Activated T-helper 2 cell treated with anti-CD3 and anti-CD28 coated beads, Interferon-gamma antibody, Interleukin-2, Interleukin-4, amounts not matched to agents 10 μg/mL and 5 μg/mL and 100 μg/mL, durations not matched to agents 14 hours and 24 hours and 36 hours (primary cell): ENCODE measurements at regions not wholly inside any gene's neighbourhood (a gene's known extent, or its start where the extent isn't known, plus 50 kb on each side); places are given as distances from the start of the nearest gene placed in this dataset.
"Not testable (repeated sequence)": the region's sequence is repeated elsewhere in the genome, so short reads cannot be mapped to it uniquely, and the experiment has no call there.

Experiments
- DNase-seq: peaks from one replicate; pipeline ENCODE4 v3.0.0; 2021; ENCODE audit warnings: low spot score
- H3K27ac Mint-ChIP-seq: one replicate; pipeline ENCODE4 v1.8.0; 2021; ENCODE audit warnings: mixed read lengths
- H3K27me3 Mint-ChIP-seq: one replicate; pipeline ENCODE4 v1.8.0; 2021; ENCODE audit warnings: low read depth, mixed read lengths
- H3K36me3 Mint-ChIP-seq: one replicate; pipeline ENCODE4 v1.8.0; 2021; ENCODE audit warnings: low read depth, mixed read lengths
- H3K4me1 Mint-ChIP-seq: one replicate; pipeline ENCODE4 v1.8.0; 2021; ENCODE audit warnings: low read depth, mixed read lengths
- H3K4me3 Mint-ChIP-seq: one replicate; pipeline ENCODE4 v1.8.0; 2021; ENCODE audit warnings: low read depth, mild to moderate bottlenecking, moderate library complexity, mixed read lengths
- H3K9me3 Mint-ChIP-seq: one replicate; pipeline ENCODE4 v1.8.0; 2021; ENCODE audit warnings: mixed read lengths
- intact Hi-C: fragments of 100-400 bp; cut with micrococcal nuclease; formaldehyde crosslinking; loops from one replicate; pipeline ENCODE4 v1.15.1; 2023

GRCh38 chr14:86779416-86779815 is 1213.6 kb downstream of the GALC start:
- intact Hi-C loops = no loop called here
- peaks cover 23% of the 10 kb centered on the region for H3K9me3 Mint-ChIP-seq
- H3K27me3 Mint-ChIP-seq = no peaks in the 10 kb centered on the region
- no peak for DNase-seq
- H3K27ac Mint-ChIP-seq = no peak overlapping the region
- no peaks in the 10 kb centered on the region for H3K4me1 Mint-ChIP-seq
- H3K4me3 Mint-ChIP-seq = no peak overlapping the region
- no peaks in the 10 kb centered on the region for H3K36me3 Mint-ChIP-seq

- no peaks in the 10 kb centered on the region for H3K36me3 Mint-ChIP-seq
- no peak overlapping the region for H3K4me3 Mint-ChIP-seq
- DNase-seq = no peak
- no peaks in the 10 kb centered on the region for H3K4me1 Mint-ChIP-seq
- intact Hi-C loops = no loop called here
- no peaks in the 10 kb centered on the region for H3K27me3 Mint-ChIP-seq
- no peak overlapping the region for H3K27ac Mint-ChIP-seq
- peaks cover 29% of the 10 kb centered on the region for H3K9me3 Mint-ChIP-seq
Observed at GRCh38 chr14:86777963-86778602, 1214.9 kb downstream of the GALC start.

- H3K36me3 Mint-ChIP-seq, H3K4me3 Mint-ChIP-seq, H3K27me3 Mint-ChIP-seq, H3K4me1 Mint-ChIP-seq, DNase-seq, intact Hi-C loops, H3K27ac Mint-ChIP-seq: not testable (repeated sequence)
- peaks cover 29% of the 10 kb centered on the region for H3K9me3 Mint-ChIP-seq
Observed at GRCh38 chr14:86775896-86776295, 1217.1 kb downstream of the GALC start.

- H3K27me3 Mint-ChIP-seq = no peaks in the 10 kb centered on the region
- peaks cover 32% of the 10 kb centered on the region for H3K9me3 Mint-ChIP-seq
- H3K36me3 Mint-ChIP-seq = no peaks in the 10 kb centered on the region
- no peak overlapping the region for H3K4me3 Mint-ChIP-seq
- no peak for DNase-seq
- no peak overlapping the region for H3K27ac Mint-ChIP-seq
- intact Hi-C loops = no loop called here
- H3K4me1 Mint-ChIP-seq = no peaks in the 10 kb centered on the region
Observed at GRCh38 chr14:86774916-86775315, 1218.1 kb downstream of the GALC start.

- H3K9me3 Mint-ChIP-seq = peaks cover 28% of the 10 kb centered on the region
- H3K4me1 Mint-ChIP-seq = no peaks in the 10 kb centered on the region
- no peak for DNase-seq
- intact Hi-C loops = no loop called here
- no peaks in the 10 kb centered on the region for H3K36me3 Mint-ChIP-seq
- no peaks in the 10 kb centered on the region for H3K27me3 Mint-ChIP-seq
- H3K27ac Mint-ChIP-seq = no peak overlapping the region
- no peak overlapping the region for H3K4me3 Mint-ChIP-seq
Observed at GRCh38 chr14:86772075-86772474, 1220.9 kb downstream of the GALC start.

GRCh38 chr14:86770186-86770585 is 1222.8 kb downstream of the GALC start:
- H3K4me1 Mint-ChIP-seq = no peaks in the 10 kb centered on the region
- no peak overlapping the region for H3K4me3 Mint-ChIP-seq
- H3K9me3 Mint-ChIP-seq = peaks cover 32% of the 10 kb centered on the region
- H3K27ac Mint-ChIP-seq = no peak overlapping the region
- no peaks in the 10 kb centered on the region for H3K36me3 Mint-ChIP-seq
- DNase-seq = no peak
- no peaks in the 10 kb centered on the region for H3K27me3 Mint-ChIP-seq
- intact Hi-C loops = no loop called here

- H3K36me3 Mint-ChIP-seq = no peaks in the 10 kb centered on the region
- no peaks in the 10 kb centered on the region for H3K4me1 Mint-ChIP-seq
- peaks cover 18% of the 10 kb centered on the region for H3K9me3 Mint-ChIP-seq
- H3K27me3 Mint-ChIP-seq = no peaks in the 10 kb centered on the region
- intact Hi-C loops = no loop called here
- H3K4me3 Mint-ChIP-seq = no peak overlapping the region
- no peak for DNase-seq
- no peak overlapping the region for H3K27ac Mint-ChIP-seq
Observed at GRCh38 chr14:86766469-86766868, 1226.5 kb downstream of the GALC start.

- H3K4me1 Mint-ChIP-seq = no peaks in the 10 kb centered on the region
Observed at GRCh38 chr14:86761611-86762010, 1231.4 kb downstream of the GALC start.

GRCh38 chr14:86756521-86757190 is 1226.7 kb downstream of the FLRT2 start:
- no peak overlapping the region for H3K4me3 Mint-ChIP-seq
- no peaks in the 10 kb centered on the region for H3K4me1 Mint-ChIP-seq
- no peak overlapping the region for H3K27ac Mint-ChIP-seq
- intact Hi-C loops = no loop called here
- no peak for DNase-seq
- peaks cover 35% of the 10 kb centered on the region for H3K9me3 Mint-ChIP-seq
- H3K36me3 Mint-ChIP-seq = no peaks in the 10 kb centered on the region
- H3K27me3 Mint-ChIP-seq = no peaks in the 10 kb centered on the region

More at GRCh38 chr14:86761611-86762010, 1231.4 kb downstream of the GALC start:
- no peaks in the 10 kb centered on the region for H3K27me3 Mint-ChIP-seq
- H3K36me3 Mint-ChIP-seq = no peaks in the 10 kb centered on the region
- peaks cover 15% of the 10 kb centered on the region for H3K9me3 Mint-ChIP-seq
- H3K27ac Mint-ChIP-seq = no peak overlapping the region
- intact Hi-C loops = no loop called here
- DNase-seq = no peak
- H3K4me3 Mint-ChIP-seq = no peak overlapping the region

- H3K4me1 Mint-ChIP-seq, intact Hi-C loops, H3K4me3 Mint-ChIP-seq, H3K27ac Mint-ChIP-seq, H3K27me3 Mint-ChIP-seq, DNase-seq, H3K36me3 Mint-ChIP-seq: not testable (repeated sequence)
- peaks cover 69% of the 10 kb centered on the region for H3K9me3 Mint-ChIP-seq
Observed at GRCh38 chr14:86750488-86750887, 1220.5 kb downstream of the FLRT2 start.

- Mint-ChIP-seq H3K27ac (no peak overlapping the region), H3K4me1 (no peaks in the 10 kb centered on the region), H3K9me3 (peaks cover 22% of the 10 kb centered on the region), H3K27me3 (no peaks in the 10 kb centered on the region), H3K4me3 (no peak overlapping the region), H3K36me3 (no peaks in the 10 kb centered on the region)
- no peak for DNase-seq
- intact Hi-C loops = no loop called here
Observed at GRCh38 chr14:86739761-86740160, 1209.8 kb downstream of the FLRT2 start.

GRCh38 chr14:86731427-86731826 is 1201.5 kb downstream of the FLRT2 start:
- DNase-seq, H3K27me3 Mint-ChIP-seq, H3K36me3 Mint-ChIP-seq, H3K27ac Mint-ChIP-seq, H3K4me3 Mint-ChIP-seq, H3K9me3 Mint-ChIP-seq, H3K4me1 Mint-ChIP-seq, intact Hi-C loops: not testable (repeated sequence)

GRCh38 chr14:86723254-86723624 is 1193.3 kb downstream of the FLRT2 start:
- H3K4me3 Mint-ChIP-seq = no peak overlapping the region
- H3K27me3 Mint-ChIP-seq = no peaks in the 10 kb centered on the region
- H3K4me1 Mint-ChIP-seq = no peaks in the 10 kb centered on the region
- H3K27ac Mint-ChIP-seq = no peak overlapping the region
- H3K9me3 Mint-ChIP-seq = peaks cover 11% of the 10 kb centered on the region
- DNase-seq = no peak
- no peaks in the 10 kb centered on the region for H3K36me3 Mint-ChIP-seq
- intact Hi-C loops = no loop called here
